HepG2 (cell line): ENCODE measurements at regions not wholly inside any gene's neighbourhood (a gene's known extent, or its start where the extent isn't known, plus 50 kb on each side); places are given as distances from the start of the nearest gene placed in this dataset.

Experiments used
- ATAC-seq: fragments of 200-7000 bp; cut with Tn5 transposase; 3 replicates; pipeline ENCODE4 v1.9.1; 2020; ENCODE audit warnings: mild to moderate bottlenecking, moderate library complexity
- BruUV-seq: library from RNA; stranded (reverse); fragments of 400-500 nt; replicated peaks from 2 replicates; lab custom pipeline; 2021; lab: Mats Ljungman, UMichigan
- CTCF ChIA-PET: fragments of 300-600 bp; formaldehyde crosslinking; extraction: SDS; loops from one replicate; lab custom pipeline; 2021; ENCODE audit warnings: low total read pairs, inconsistent platforms, low intra/inter-chr PET ratio; lab: Yijun Ruan, JAX
- POLR2A ChIA-PET: fragments of 350-600 bp; sonication (Branson Sonifier 250); formaldehyde crosslinking; loops from one replicate; lab custom pipeline; 2020; ENCODE audit warnings: antibody characterized with exemption, inconsistent platforms; lab: Yijun Ruan, JAX
- DNase-seq: peaks from one replicate; pipeline ENCODE4 v3.0.0-alpha.2; 2015; ENCODE audit warnings: low spot score
- FAIRE-seq: peaks from 3 replicates; lab custom pipeline; 2011; peaks lifted over from hg19 to GRCh38; lab: Jason Lieb, UNC
- H2AFZ ChIP-seq: one replicate; pipeline ENCODE4 v1.6.1; 2011; ENCODE audit warnings: low read length, inconsistent platforms
- H3K27ac ChIP-seq: fragments of 300-600 bp; 3 replicates; pipeline ENCODE4 v1.8.0; 2011; ENCODE audit warnings: mixed run types, mild to moderate bottlenecking, mixed read lengths, low read length, inconsistent platforms; ENCODE audit not compliant: insufficient read depth; ENCODE audit errors: extremely low read length
- H3K27me3 ChIP-seq, 2 experiments: fragments of 200-600 bp in 1 of 2; 2 replicates in 1 of 2; 3 replicates in 1 of 2; pipeline versions ENCODE4 v1.6.0 to v1.8.0; 2011; ENCODE audit warnings: low read length in 2 of 2, mild to moderate bottlenecking in 2 of 2, moderate library complexity in 2 of 2, inconsistent platforms in 1 of 2; ENCODE audit not compliant: insufficient read depth in 2 of 2, control insufficient read depth in 1 of 2
- H3K36me3 ChIP-seq, 2 experiments: fragments of 200-600 bp in 1 of 2; replicated peaks in 1 of 2; 2 replicates in 1 of 2; 3 replicates in 1 of 2; pipeline versions ENCODE4 v1.5.1 to v1.8.0; 2011; ENCODE audit warnings: low read length in 2 of 2, inconsistent platforms in 1 of 2; ENCODE audit not compliant: insufficient read depth in 2 of 2, control insufficient read depth in 1 of 2
- H3K4me1 ChIP-seq: 2 replicates; pipeline ENCODE4 v1.5.1; 2012; ENCODE audit warnings: low read length, inconsistent platforms; ENCODE audit not compliant: insufficient read depth
- H3K4me2 ChIP-seq: 2 replicates; pipeline ENCODE4 v1.6.0; 2011; ENCODE audit warnings: low read depth, low read length, inconsistent platforms
- H3K4me3 ChIP-seq, 3 experiments: fragments of 200-600 bp in 1 of 3; sonication (generic), shearing (Covaris generic) in 1 of 3; replicated peaks in 1 of 3; 2 replicates each; pipeline ENCODE4 v1.5.1; 2011 to 2016; ENCODE audit warnings: low read length in 3 of 3, inconsistent platforms in 2 of 3, low read depth in 2 of 3, mild to moderate bottlenecking in 2 of 3, control low read depth in 1 of 3, mixed read lengths in 1 of 3; ENCODE audit not compliant: insufficient read depth in 1 of 3
- H3K79me2 ChIP-seq: one replicate; pipeline ENCODE4 v1.6.1; 2011; ENCODE audit warnings: low read length, inconsistent platforms; ENCODE audit not compliant: insufficient read depth
- H3K9ac ChIP-seq: 2 replicates; pipeline ENCODE4 v1.6.0; 2011; ENCODE audit warnings: mild to moderate bottlenecking, low read depth, low read length, inconsistent platforms; ENCODE audit not compliant: insufficient read depth
- H3K9me3 ChIP-seq: 2 replicates; pipeline ENCODE4 v1.5.1; 2012; ENCODE audit warnings: mild to moderate bottlenecking, low read length
- H4K20me1 ChIP-seq: 2 replicates; pipeline ENCODE4 v1.6.0; 2011; ENCODE audit warnings: inconsistent platforms, mild to moderate bottlenecking, low read length, moderate library complexity; ENCODE audit not compliant: insufficient read depth
- ATF1 ChIP-seq: IDR thresholded peaks from 2 replicates; pipeline ENCODE4 v1.6.1; 2016; ENCODE audit warnings: mild to moderate bottlenecking, control low read depth
- FOXP1 ChIP-seq, 2 experiments: fragments of 450-650 bp in 1 of 2; IDR thresholded peaks; 2 replicates each; pipeline ENCODE4 v1.6.1; 2017 to 2018; ENCODE audit warnings: antibody characterized with exemption in 1 of 2
- RCOR2 ChIP-seq: IDR thresholded peaks from 2 replicates; pipeline ENCODE4 v1.6.1; 2016; ENCODE audit warnings: missing biosample characterization, missing genetic modification reagents
- SP140L ChIP-seq: sonication (generic); formaldehyde crosslinking; IDR thresholded peaks from 2 replicates; pipeline ENCODE4 v1.4.0; 2020; ENCODE audit warnings: missing genetic modification reagents, borderline replicate concordance
- SP2 ChIP-seq: sonication (generic); formaldehyde crosslinking; IDR thresholded peaks from 2 replicates; pipeline ENCODE4 v1.5.1; 2020; ENCODE audit warnings: mild to moderate bottlenecking, missing genetic modification reagents
- WGBS: methylation state at CpG from one replicate; pipeline ENCODE4 v1.1.6; 2017; ENCODE audit warnings: low lambda C conversion rate; 5-methylcytosine and 5-hydroxymethylcytosine counted together
- in situ Hi-C: cut with HindIII; loops from 2 replicates; pipeline ENCODE4 v1.10.0; 2017; ENCODE audit warnings: low pct_unique_long_range_greater_than_20kb; ENCODE audit not compliant: extremely low pct_ligation_motif_present
- intact Hi-C: fragments of 100-400 bp; cut with micrococcal nuclease; formaldehyde crosslinking; loops from one replicate; pipeline ENCODE4 v1.10.0; 2022; ENCODE audit not compliant: unreplicated experiment

GRCh38 chr21:20652846-20653245 is 345.4 kb upstream of the NCAM2 start:
- ATAC-seq = no peak
- no peak for FAIRE-seq
- no peak for TF ChIP-seq FOXP1 (IDR thresholded peaks at IDR 0.05)
- TF ChIP-seq FOXP1 (CRISPR knock-in tag; IDR thresholded peaks at IDR 0.05) = no peak
- Histone ChIP-seq H4K20me1 (no peaks in the 10 kb centered on the region), H3K4me3 (no peak overlapping the region), H3K27me3 (no peaks in the 10 kb centered on the region), H2AFZ (no peak overlapping the region), H3K27ac (no peak overlapping the region), H3K36me3 (no peaks in the 10 kb centered on the region), H3K9me3 (peaks cover 76% of the 10 kb centered on the region), H3K79me2 (no peaks in the 10 kb centered on the region), H3K4me1 (no peaks in the 10 kb centered on the region), H3K9ac (no peak overlapping the region), H3K4me2 (no peak overlapping the region)
- no TSS peak for BruUV-seq
- ChIA-PET POLR2A (no interaction called here), CTCF (no interaction called here)
- in situ Hi-C loops (no loop called here), intact Hi-C loops (no loop called here)
- DNase-seq = no peak
- 8% methylated on average over 4 of the region's 4 CpGs for WGBS

DNA sequence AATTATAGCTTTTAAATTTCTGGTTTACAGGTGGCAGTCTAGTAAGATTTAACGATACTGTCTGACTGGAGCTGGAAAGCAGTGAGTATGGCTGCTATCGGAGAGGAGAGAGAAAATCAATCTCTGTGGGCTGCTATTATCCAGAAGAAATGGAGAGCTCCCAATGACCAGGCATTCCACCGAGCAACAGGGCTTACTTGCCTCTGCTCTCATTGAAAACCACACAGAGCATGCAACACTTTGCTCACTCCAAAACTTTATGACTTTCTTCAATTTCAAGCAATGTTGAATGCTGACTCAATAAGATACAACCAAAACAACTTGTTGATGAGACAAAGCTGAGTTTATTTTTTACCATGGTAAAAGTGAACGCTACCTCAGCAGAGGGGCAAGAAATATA is 337.0 kb upstream of the NCAM2 start:
- 13% methylated on average over 4 of the region's 4 CpGs for WGBS
- intact Hi-C loops = no loop called here
- no peak overlapping the region for H2AFZ ChIP-seq
- ATAC-seq = no peak
- CTCF ChIA-PET = no interaction called here
- H3K36me3 ChIP-seq = no peaks in the 10 kb centered on the region
- H3K27me3 ChIP-seq = no peaks in the 10 kb centered on the region
- H3K4me1 ChIP-seq = no peaks in the 10 kb centered on the region
- no TSS peak for BruUV-seq
- no peak overlapping the region for H3K9ac ChIP-seq
- H3K4me2 ChIP-seq = no peak overlapping the region
- H3K27ac ChIP-seq = no peak overlapping the region
- TF ChIP-seq ATF1 (CRISPR knock-in tag) = no peak
- TF ChIP-seq SP140L (CRISPR knock-in tag) = no peak
- TF ChIP-seq RCOR2 (CRISPR knock-in tag) = no peak
- TF ChIP-seq SP2 (CRISPR knock-in tag) = no peak
- no peaks in the 10 kb centered on the region for H4K20me1 ChIP-seq
- H3K79me2 ChIP-seq = no peaks in the 10 kb centered on the region
- in situ Hi-C loops = no loop called here
- POLR2A ChIA-PET = no interaction called here
- no peak for FAIRE-seq
- H3K9me3 ChIP-seq = peaks cover 81% of the 10 kb centered on the region
- DNase-seq = no peak
- no peak overlapping the region for H3K4me3 ChIP-seq
